ENCODE measurements at regions not wholly inside any gene's neighbourhood (a gene's known extent, or its start where the extent isn't known, plus 50 kb on each side); places are given as distances from the start of the nearest gene placed in this dataset.

- TF ChIP-seq TARDBP (IDR thresholded peaks at IDR 0.05) (no peak), ELF4 (IDR thresholded peaks at IDR 0.05) (no peak)
Observed at GRCh38 chr3:105067361-105067760, 299.3 kb upstream of the ALCAM start.

All from HEK293T (cell line).